GM19328 (cell line): ENCODE measurements at regions not wholly inside any gene's neighbourhood (a gene's known extent, or its start where the extent isn't known, plus 50 kb on each side); places are given as distances from the start of the nearest gene placed in this dataset.

ENCODE experiments used
- ATAC-seq: cut with Tn5 transposase; IDR thresholded peaks from one replicate; pipeline ENCODE4 v1.9.1; 2021; ENCODE audit warnings: mild to moderate bottlenecking, moderate library complexity; ENCODE audit not compliant: unreplicated experiment

GRCh38 chr14:25197885-25198284 lies 147.9 kb upstream of the STXBP6 start:
- no peak for ATAC-seq

- no peak for ATAC-seq
These were observed 130.3 kb upstream of the STXBP6 start for GRCh38 chr14:25180221-25180620.

- ATAC-seq: no peak
These were observed 128.3 kb upstream of the STXBP6 start for GRCh38 chr14:25178255-25178654.

- ATAC-seq: no peak
These were observed 101.2 kb upstream of the STXBP6 start for GRCh38 chr14:25150934-25151790.

- ATAC-seq: no peak
These were observed 100.5 kb upstream of the STXBP6 start for GRCh38 chr14:25150401-25150800.

- no peak for ATAC-seq
These were observed 90.5 kb upstream of the STXBP6 start for GRCh38 chr14:25140411-25140810.

GRCh38 chr14:25136811-25137210 lies 86.9 kb upstream of the STXBP6 start:
- ATAC-seq: no peak

- ATAC-seq: no peak
These were observed 84.2 kb upstream of the STXBP6 start for GRCh38 chr14:25134184-25134583.

GRCh38 chr14:25132732-25133422 lies 82.9 kb upstream of the STXBP6 start:
- peak; percentile 62 for ATAC-seq

- no peak for ATAC-seq
These were observed 82.1 kb upstream of the STXBP6 start for GRCh38 chr14:25132094-25132493.

GRCh38 chr14:25122843-25123242 lies 72.9 kb upstream of the STXBP6 start:
- no peak for ATAC-seq

- ATAC-seq: no peak
These were observed 72.3 kb upstream of the STXBP6 start for GRCh38 chr14:25122211-25122610.

- no peak for ATAC-seq
These were observed 71.6 kb upstream of the STXBP6 start for GRCh38 chr14:25121337-25122129.

- ATAC-seq: no peak
These were observed 70.3 kb upstream of the STXBP6 start for GRCh38 chr14:25120261-25120660.

GRCh38 chr14:25118671-25119070 lies 68.7 kb upstream of the STXBP6 start:
- ATAC-seq: no peak

- no peak for ATAC-seq
These were observed 67.4 kb upstream of the STXBP6 start for GRCh38 chr14:25117342-25117741.

- ATAC-seq: no peak
These were observed 66.7 kb upstream of the STXBP6 start for GRCh38 chr14:25116607-25117006.

- ATAC-seq: no peak
These were observed 63.4 kb upstream of the STXBP6 start for GRCh38 chr14:25113394-25113793.

- no peak for ATAC-seq
These were observed 61.2 kb upstream of the STXBP6 start for GRCh38 chr14:25111061-25111601.

GRCh38 chr14:25110106-25110505 lies 60.2 kb upstream of the STXBP6 start:
- no peak for ATAC-seq

GRCh38 chr14:25108959-25109358 lies 59.0 kb upstream of the STXBP6 start:
- ATAC-seq: no peak
